Neuronal stem cell (in vitro differentiated cells): ENCODE measurements at regions not wholly inside any gene's neighbourhood (a gene's known extent, or its start where the extent isn't known, plus 50 kb on each side); places are given as distances from the start of the nearest gene placed in this dataset.

Experiments used
- DNase-seq: peaks from one replicate; pipeline ENCODE4 v3.0.0-alpha.2; 2013; ENCODE audit warnings: low spot score
- H2AFZ ChIP-seq: one replicate; pipeline ENCODE4 v1.6.1; 2013; ENCODE audit warnings: mild to moderate bottlenecking, low read length, inconsistent platforms
- H2AK5ac ChIP-seq: 2 replicates; pipeline ENCODE4 v1.6.1; 2013; ENCODE audit warnings: low read depth, mild to moderate bottlenecking, inconsistent platforms, low read length, moderate library complexity, mixed read lengths
- H2BK120ac ChIP-seq: 2 replicates; pipeline ENCODE4 v1.6.1; 2013; ENCODE audit warnings: low read depth, mild to moderate bottlenecking, inconsistent platforms, low read length, moderate library complexity, mixed read lengths
- H2BK12ac ChIP-seq: one replicate; pipeline ENCODE4 v1.6.1; 2013; ENCODE audit warnings: low read length, inconsistent platforms
- H2BK15ac ChIP-seq: 2 replicates; pipeline ENCODE4 v1.6.1; 2013; ENCODE audit warnings: mild to moderate bottlenecking, low read length, inconsistent platforms, mixed read lengths
- H2BK5ac ChIP-seq: one replicate; pipeline ENCODE4 v1.6.1; 2013; ENCODE audit warnings: inconsistent platforms, mild to moderate bottlenecking, low read length, moderate library complexity
- H3K14ac ChIP-seq: one replicate; pipeline ENCODE4 v1.6.1; 2013; ENCODE audit warnings: low read length, inconsistent platforms
- H3K18ac ChIP-seq: 2 replicates; pipeline ENCODE4 v1.6.1; 2013; ENCODE audit warnings: low read length, inconsistent platforms
- H3K23ac ChIP-seq: 2 replicates; pipeline ENCODE4 v1.6.1; 2013; ENCODE audit warnings: low read depth, mild to moderate bottlenecking, mixed read lengths, low read length, inconsistent platforms; ENCODE audit not compliant: poor library complexity
- H3K27ac ChIP-seq: replicated peaks from 3 replicates; pipeline ENCODE4 v1.5.1; 2013; ENCODE audit warnings: low read length, inconsistent platforms
- H3K27me3 ChIP-seq, 3 experiments: 2 replicates each; pipeline ENCODE4 v1.6.1; 2013; ENCODE audit warnings: low read length in 3 of 3, mild to moderate bottlenecking in 2 of 3, inconsistent platforms in 1 of 3, low read depth in 1 of 3, mixed read lengths in 1 of 3, moderate library complexity in 1 of 3; ENCODE audit not compliant: control insufficient read depth in 3 of 3, insufficient read depth in 3 of 3
- H3K36me3 ChIP-seq, 2 donors: replicated peaks in 1 of 2; 2 replicates each; pipeline ENCODE4 v1.6.1; 2013; ENCODE audit warnings: low read length in 2 of 2; ENCODE audit not compliant: control insufficient read depth in 2 of 2, insufficient read depth in 2 of 2
- H3K4ac ChIP-seq: 2 replicates; pipeline ENCODE4 v1.6.1; 2013; ENCODE audit warnings: inconsistent platforms, mild to moderate bottlenecking, low read length, moderate library complexity
- H3K4me1 ChIP-seq, 2 donors: 1 replicate in 1 of 2; 2 replicates in 1 of 2; pipeline ENCODE4 v1.6.1; 2013; ENCODE audit warnings: low read length in 2 of 2, low read depth in 1 of 2; ENCODE audit not compliant: control insufficient read depth in 2 of 2, insufficient read depth in 1 of 2
- H3K4me2 ChIP-seq: one replicate; pipeline ENCODE4 v1.6.1; 2013; ENCODE audit warnings: mild to moderate bottlenecking, low read length, inconsistent platforms; ENCODE audit not compliant: insufficient read depth, poor library complexity, severe bottlenecking
- H3K4me3 ChIP-seq, 2 donors: 2 replicates each; pipeline ENCODE4 v1.5.1; 2013; ENCODE audit warnings: low read length in 2 of 2, mild to moderate bottlenecking in 2 of 2, inconsistent platforms in 1 of 2, moderate library complexity in 1 of 2
- H3K79me1 ChIP-seq: one replicate; pipeline ENCODE4 v1.6.1; 2013; ENCODE audit warnings: low read depth, mild to moderate bottlenecking, inconsistent platforms, low read length, moderate library complexity
- H3K9ac ChIP-seq: one replicate; pipeline ENCODE4 v1.6.1; 2013; ENCODE audit warnings: mild to moderate bottlenecking, low read depth, low read length, inconsistent platforms; ENCODE audit not compliant: poor library complexity
- H3K9me3 ChIP-seq, 2 donors: replicated peaks in 1 of 2; 2 replicates each; pipeline versions ENCODE3 to v1.6.1; 2013; ENCODE audit warnings: low read length in 2 of 2, mild to moderate bottlenecking in 2 of 2, inconsistent platforms in 1 of 2, low read depth in 1 of 2, mixed read lengths in 1 of 2, moderate library complexity in 1 of 2; ENCODE audit not compliant: control insufficient read depth in 2 of 2, insufficient read depth in 1 of 2
- H4K8ac ChIP-seq: one replicate; pipeline ENCODE4 v1.6.1; 2013; ENCODE audit warnings: low read depth, mild to moderate bottlenecking, inconsistent platforms, low read length, moderate library complexity
- H4K91ac ChIP-seq: one replicate; pipeline ENCODE4 v1.6.1; 2013; ENCODE audit warnings: low read length, low read depth, mild to moderate bottlenecking, inconsistent platforms; ENCODE audit not compliant: poor library complexity
- WGBS, 2 donors: extraction: QIAGEN DNeasy Blood & Tissue Kit; methylation state at CpG; one replicate each; pipeline ENCODE4 v1.1.7; 2013; ENCODE audit warnings: missing lambda C conversion rate in 2 of 2, mixed read lengths in 1 of 2; ENCODE audit not compliant: insufficient read length in 2 of 2, insufficient replicate concordance in 1 of 2; ENCODE audit errors: extremely low coverage in 2 of 2; 5-methylcytosine and 5-hydroxymethylcytosine counted together

GRCh38 chr9:16217943-16218701 lies 652.3 kb downstream of the BNC2 start:
- WGBS, 2 donors: no CpG with 5 or more reads among the region's 22 CpGs
- Histone ChIP-seq H3K4me1 (peaks cover 0 to 8% of the 10 kb centered on the region in 2 donors), H2AFZ (peak overlapping the region; percentile 56), H3K27ac (no peak overlapping the region), H3K79me1 (no peaks in the 10 kb centered on the region), H2BK5ac (no peak overlapping the region), H2AK5ac (no peak overlapping the region), H2BK15ac (no peak overlapping the region), H3K9ac (no peak overlapping the region), H3K9me3 (no peaks in the 10 kb centered on the region), H3K18ac (peak overlapping the region; percentile 46), H2BK120ac (no peak overlapping the region), H2BK12ac (no peak overlapping the region), H4K8ac (no peak overlapping the region), H3K14ac (no peak overlapping the region), H3K36me3 (no peaks in the 10 kb centered on the region), H3K4me2 (no peak overlapping the region), H3K23ac (no peak overlapping the region), H3K4ac (no peak overlapping the region), H3K4me3 (no peak overlapping the region), H4K91ac (no peak overlapping the region), H3K27me3 (no peaks in the 10 kb centered on the region)
- DNase-seq: no peak

- H2BK5ac ChIP-seq: no peak overlapping the region
- H3K9me3 ChIP-seq: no peaks in the 10 kb centered on the region
- no peaks in the 10 kb centered on the region for H3K79me1 ChIP-seq
- H3K4me2 ChIP-seq: no peak overlapping the region
- no peaks in the 10 kb centered on the region for H3K27me3 ChIP-seq
- no peak for DNase-seq
- H2BK12ac ChIP-seq: no peak overlapping the region
- no CpG with 5 or more reads among the region's 6 CpGs for WGBS, 2 donors
- H2AFZ ChIP-seq: no peak overlapping the region
- H3K4me1 ChIP-seq: peaks cover 0 to 6% of the 10 kb centered on the region in 2 donors
- H3K27ac ChIP-seq: no peak overlapping the region
- H3K4ac ChIP-seq: no peak overlapping the region
- no peak overlapping the region for H3K18ac ChIP-seq
- no peak overlapping the region for H3K23ac ChIP-seq
- no peak overlapping the region for H3K9ac ChIP-seq
- H2BK15ac ChIP-seq: no peak overlapping the region
- H3K14ac ChIP-seq: no peak overlapping the region
- no peak overlapping the region for H2BK120ac ChIP-seq
- H2AK5ac ChIP-seq: no peak overlapping the region
- no peak overlapping the region for H4K8ac ChIP-seq
- H4K91ac ChIP-seq: no peak overlapping the region
- no peaks in the 10 kb centered on the region for H3K36me3 ChIP-seq
- no peak overlapping the region for H3K4me3 ChIP-seq
These were observed 649.1 kb downstream of the BNC2 start for GRCh38 chr9:16221366-16221765.

GRCh38 chr9:16221822-16222547 lies 648.5 kb downstream of the BNC2 start:
- no peak overlapping the region for H3K18ac ChIP-seq
- no peak overlapping the region for H2BK5ac ChIP-seq
- H2BK120ac ChIP-seq: no peak overlapping the region
- no peak overlapping the region for H2AFZ ChIP-seq
- peaks cover 0 to 6% of the 10 kb centered on the region in 2 donors for H3K4me1 ChIP-seq
- no peaks in the 10 kb centered on the region for H3K36me3 ChIP-seq
- no peak overlapping the region for H2AK5ac ChIP-seq
- no peak overlapping the region for H4K91ac ChIP-seq
- no peak overlapping the region for H4K8ac ChIP-seq
- no peak overlapping the region for H2BK15ac ChIP-seq
- no peak overlapping the region for H3K9ac ChIP-seq
- H3K4me3 ChIP-seq: no peak overlapping the region
- no peak for DNase-seq
- no peaks in the 10 kb centered on the region for H3K79me1 ChIP-seq
- WGBS, 2 donors: no CpG with 5 or more reads among the region's 3 CpGs
- no peak overlapping the region for H3K4me2 ChIP-seq
- no peak overlapping the region for H2BK12ac ChIP-seq
- no peaks in the 10 kb centered on the region for H3K9me3 ChIP-seq
- no peak overlapping the region for H3K27ac ChIP-seq
- no peak overlapping the region for H3K4ac ChIP-seq
- H3K14ac ChIP-seq: no peak overlapping the region
- H3K23ac ChIP-seq: no peak overlapping the region
- no peaks in the 10 kb centered on the region for H3K27me3 ChIP-seq

GRCh38 chr9:16223074-16223871 lies 647.2 kb downstream of the BNC2 start:
- no peak overlapping the region for H4K91ac ChIP-seq
- H3K9me3 ChIP-seq: no peaks in the 10 kb centered on the region
- H3K36me3 ChIP-seq: no peaks in the 10 kb centered on the region
- H3K14ac ChIP-seq: no peak overlapping the region
- WGBS, 2 donors: no CpG with 5 or more reads among the region's 17 CpGs
- no peak overlapping the region for H3K4me3 ChIP-seq
- no peak overlapping the region for H3K27ac ChIP-seq
- H3K79me1 ChIP-seq: no peaks in the 10 kb centered on the region
- peaks cover 0 to 6% of the 10 kb centered on the region in 2 donors for H3K4me1 ChIP-seq
- no peak overlapping the region for H2BK15ac ChIP-seq
- H3K18ac ChIP-seq: peak overlapping the region; percentile 55
- no peak for DNase-seq
- no peak overlapping the region for H3K23ac ChIP-seq
- H4K8ac ChIP-seq: no peak overlapping the region
- H3K4ac ChIP-seq: no peak overlapping the region
- no peak overlapping the region for H3K9ac ChIP-seq
- no peak overlapping the region for H3K4me2 ChIP-seq
- H2BK5ac ChIP-seq: peak overlapping the region; percentile 5
- no peak overlapping the region for H2AFZ ChIP-seq
- no peak overlapping the region for H2BK12ac ChIP-seq
- H2AK5ac ChIP-seq: peak overlapping the region; percentile 7
- H3K27me3 ChIP-seq: no peaks in the 10 kb centered on the region
- H2BK120ac ChIP-seq: no peak overlapping the region
